DMS114 treated with DMSO at 0.1 percent for 48 hours (cell line): ENCODE measurements at regions not wholly inside any gene's neighbourhood (a gene's known extent, or its start where the extent isn't known, plus 50 kb on each side); places are given as distances from the start of the nearest gene placed in this dataset.

Source experiments
- DNase-seq: peaks from one replicate; lab custom pipeline; 2025; ENCODE audit not compliant: unreplicated experiment; lab: John Stamatoyannopoulos, UW

GRCh38 chr20:51886891-51887608 lies 84.7 kb upstream of the SALL4 start:
- no peak for DNase-seq

- DNase-seq: no peak
Measured at GRCh38 chr20:51886341-51886740, 84.0 kb upstream of the SALL4 start.

GRCh38 chr20:51884561-51884960 lies 82.2 kb upstream of the SALL4 start:
- DNase-seq: no peak

- DNase-seq: no peak
Measured at GRCh38 chr20:51880188-51880587, 77.9 kb upstream of the SALL4 start.

GRCh38 chr20:51876313-51876940 lies 74.1 kb upstream of the SALL4 start:
- DNase-seq: peak; percentile 76

DNA sequence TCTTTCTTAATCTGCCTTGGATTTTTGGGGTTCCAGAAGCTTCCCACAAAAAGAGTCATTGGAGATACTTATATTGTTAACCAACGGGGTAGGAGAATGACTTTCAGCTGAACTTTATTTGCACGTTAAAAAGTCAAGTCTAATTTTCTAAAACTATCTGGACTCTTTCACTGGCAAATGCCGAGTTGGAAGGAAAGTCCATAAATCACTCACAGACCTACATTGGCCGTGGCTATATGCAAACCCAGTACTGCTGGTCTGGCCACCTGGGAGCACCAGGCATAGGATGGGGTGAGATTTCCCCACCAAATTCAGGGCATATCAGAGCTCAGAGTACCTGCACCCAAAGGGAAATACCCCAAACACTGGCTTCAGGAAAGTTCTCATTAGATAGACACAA lies 71.3 kb upstream of the SALL4 start:
- no peak for DNase-seq

DNA sequence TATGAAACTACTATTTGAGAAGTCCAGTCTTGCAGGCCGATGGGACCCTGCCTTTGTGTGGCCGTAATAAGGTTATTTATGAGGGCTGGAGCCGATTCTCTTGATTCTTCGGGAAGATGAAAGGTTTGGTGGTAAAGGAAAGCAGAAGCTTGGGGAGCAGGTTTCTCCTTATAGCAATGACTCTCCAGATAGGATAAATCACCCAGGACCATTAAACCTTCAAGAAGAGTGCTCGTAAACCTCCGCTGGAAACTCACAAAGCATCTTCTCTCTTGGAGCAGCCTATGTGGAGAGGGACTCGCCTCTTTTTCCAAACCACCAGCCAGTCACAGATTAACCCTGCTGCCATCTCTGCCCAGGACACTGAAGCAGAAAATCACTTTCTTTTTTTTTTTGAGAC lies 69.6 kb upstream of the SALL4 start:
- no peak for DNase-seq

- no peak for DNase-seq
Measured at GRCh38 chr20:51869002-51869401, 66.7 kb upstream of the SALL4 start.

DNA sequence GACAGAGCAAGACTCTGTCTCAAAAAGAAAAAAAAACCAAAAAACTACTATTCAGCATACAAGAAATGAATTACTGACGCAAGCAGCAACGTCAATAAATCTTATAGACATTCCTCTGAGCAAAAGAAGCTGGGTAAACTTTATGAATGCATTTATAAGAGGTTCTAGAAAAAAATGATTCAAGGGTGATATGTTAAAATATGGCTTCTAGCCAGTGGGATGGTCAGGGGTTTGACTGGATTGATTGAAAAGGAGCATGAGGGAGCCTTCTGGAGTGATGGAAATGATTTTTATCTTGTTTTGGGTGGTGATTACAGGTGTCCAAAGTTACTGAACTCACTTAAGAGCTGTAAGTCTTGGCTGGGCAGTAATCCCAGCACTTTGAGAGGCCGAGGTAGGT lies 64.9 kb upstream of the SALL4 start:
- no peak for DNase-seq

DNA sequence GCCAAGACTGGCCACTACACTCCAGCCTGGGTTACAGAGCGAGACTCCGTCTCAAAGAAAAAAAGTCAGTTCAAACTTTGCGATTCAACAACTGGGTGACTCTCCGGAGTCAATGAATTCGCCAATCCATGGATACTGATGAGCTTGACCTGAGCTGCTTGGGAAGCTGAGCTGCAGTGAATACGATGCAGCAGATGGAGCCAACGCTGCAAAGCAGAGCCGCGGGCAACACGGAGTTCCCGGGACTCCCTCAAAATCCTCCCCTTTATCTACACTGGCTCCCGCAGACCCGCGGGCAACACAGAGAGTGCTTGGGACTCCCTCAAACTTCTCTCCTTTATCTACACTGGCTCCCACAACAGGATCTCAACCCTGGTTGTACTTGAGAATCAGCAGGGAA lies 62.6 kb upstream of the SALL4 start:
- DNase-seq: no peak

DNA sequence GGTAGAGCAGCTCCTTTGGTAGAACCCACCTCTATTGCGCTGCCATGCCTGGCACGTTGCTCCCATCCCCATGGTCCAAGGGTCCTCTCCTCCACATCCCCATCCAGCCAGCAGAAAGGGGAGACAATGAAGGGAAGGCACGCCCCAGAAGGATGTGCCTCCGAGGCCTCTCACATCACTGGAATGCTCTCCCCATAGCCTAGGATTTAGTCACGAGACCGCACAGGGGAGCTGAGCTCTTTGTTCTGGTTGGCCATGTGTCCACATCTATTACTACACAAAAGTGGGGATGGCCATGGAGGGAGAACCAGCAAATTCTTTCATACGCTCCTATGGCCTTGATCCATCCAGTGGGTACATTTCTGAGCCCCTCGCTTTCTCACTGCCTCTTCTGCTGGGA lies 60.5 kb upstream of the SALL4 start:
- no peak for DNase-seq

GRCh38 chr20:51861726-51862466 lies 59.6 kb upstream of the SALL4 start:
- DNase-seq: no peak

- no peak for DNase-seq
Measured at GRCh38 chr20:51860111-51860882, 58.0 kb upstream of the SALL4 start.

GRCh38 chr20:51856432-51856831 lies 54.1 kb upstream of the SALL4 start:
- DNase-seq: no peak

DNA sequence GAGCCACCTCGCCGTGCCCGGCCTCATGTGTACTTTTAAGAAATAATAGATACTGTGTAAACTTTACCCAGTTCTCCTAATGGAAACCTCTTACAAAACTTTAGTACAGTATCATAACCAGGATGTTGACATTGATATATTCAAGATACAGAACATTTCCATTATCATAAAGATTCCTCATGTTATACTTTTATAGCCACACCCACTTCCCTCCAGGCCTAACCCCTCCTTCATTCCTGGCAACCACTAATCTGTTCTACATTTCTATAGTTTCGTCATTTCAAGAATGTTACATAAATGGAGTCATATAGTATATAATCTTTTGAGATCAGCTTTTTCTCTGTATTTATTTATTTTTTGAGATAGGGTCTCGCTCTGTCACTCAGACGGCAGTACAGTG lies 52.6 kb upstream of the SALL4 start:
- no peak for DNase-seq
